Mesendoderm (in vitro differentiated cells): ENCODE measurements at regions not wholly inside any gene's neighbourhood (a gene's known extent, or its start where the extent isn't known, plus 50 kb on each side); places are given as distances from the start of the nearest gene placed in this dataset.
"Not testable (repeated sequence)": the region's sequence is repeated elsewhere in the genome, so short reads cannot be mapped to it uniquely, and the experiment has no call there.

Experiments
- DNase-seq: peaks from one replicate; pipeline ENCODE4 v3.0.0; 2013
- H2AK5ac ChIP-seq: 2 replicates; pipeline ENCODE4 v1.6.1; 2013; ENCODE audit warnings: low read length, inconsistent platforms
- H2BK120ac ChIP-seq: 2 replicates; pipeline ENCODE4 v1.6.1; 2013; ENCODE audit warnings: low read depth, mild to moderate bottlenecking, low read length, moderate library complexity, mixed read lengths
- H2BK15ac ChIP-seq: replicated peaks from 2 replicates; pipeline ENCODE4 v1.6.1; 2013; ENCODE audit warnings: low read depth, mild to moderate bottlenecking, moderate library complexity
- H2BK5ac ChIP-seq: 2 replicates; pipeline ENCODE4 v1.6.1; 2013; ENCODE audit warnings: low read length, inconsistent platforms
- H3K18ac ChIP-seq: 2 replicates; pipeline ENCODE4 v1.6.1; 2013; ENCODE audit warnings: mild to moderate bottlenecking, low read length, mixed read lengths
- H3K23ac ChIP-seq: one replicate; pipeline ENCODE4 v1.6.1; 2013; ENCODE audit warnings: low read length
- H3K27ac ChIP-seq: 2 replicates; pipeline ENCODE4 v1.5.1; 2013; ENCODE audit warnings: low read depth, mild to moderate bottlenecking, inconsistent platforms, low read length, moderate library complexity
- H3K27me3 ChIP-seq: 2 replicates; pipeline ENCODE4 v1.6.1; 2013; ENCODE audit warnings: low read length, control low read depth, mild to moderate bottlenecking, inconsistent platforms; ENCODE audit not compliant: insufficient read depth, poor library complexity
- H3K36me3 ChIP-seq: 2 replicates; pipeline ENCODE4 v1.6.1; 2013; ENCODE audit warnings: low read length, inconsistent platforms; ENCODE audit not compliant: control insufficient read depth, insufficient read depth
- H3K4ac ChIP-seq: one replicate; pipeline ENCODE4 v1.6.1; 2013; ENCODE audit warnings: low read depth, mild to moderate bottlenecking, low read length, moderate library complexity
- H3K4me1 ChIP-seq: 2 replicates; pipeline ENCODE4 v1.6.1; 2013; ENCODE audit warnings: low read depth, low read length, inconsistent platforms; ENCODE audit not compliant: control insufficient read depth
- H3K4me2 ChIP-seq: 2 replicates; pipeline ENCODE4 v1.6.1; 2013; ENCODE audit warnings: low read length
- H3K4me3 ChIP-seq: 2 replicates; pipeline ENCODE4 v1.5.1; 2013; ENCODE audit warnings: mild to moderate bottlenecking, low read length
- H3K56ac ChIP-seq: one replicate; pipeline ENCODE4 v1.6.1; 2013; ENCODE audit warnings: low read length
- H3K79me1 ChIP-seq: 2 replicates; pipeline ENCODE4 v1.6.1; 2013; ENCODE audit warnings: low read length, inconsistent platforms
- H3K79me2 ChIP-seq: 2 replicates; pipeline ENCODE4 v1.6.1; 2013; ENCODE audit warnings: mild to moderate bottlenecking, low read length; ENCODE audit not compliant: control insufficient read depth, insufficient read depth
- H3K9ac ChIP-seq: 2 replicates; pipeline ENCODE4 v1.6.1; 2013; ENCODE audit warnings: low read length, inconsistent platforms
- H4K5ac ChIP-seq: one replicate; pipeline ENCODE4 v1.6.1; 2013; ENCODE audit warnings: low read length
- H4K8ac ChIP-seq: one replicate; pipeline ENCODE4 v1.6.1; 2013; ENCODE audit warnings: low read depth, mild to moderate bottlenecking, control low read depth, low read length, moderate library complexity
- WGBS: extraction: QIAGEN DNeasy Blood & Tissue Kit; methylation state at CpG from one replicate; pipeline ENCODE4 v1.1.7; 2013; ENCODE audit warnings: low lambda C conversion rate, missing lambda C conversion rate; ENCODE audit not compliant: insufficient coverage; ENCODE audit errors: extremely low coverage; 5-methylcytosine and 5-hydroxymethylcytosine counted together

DNA sequence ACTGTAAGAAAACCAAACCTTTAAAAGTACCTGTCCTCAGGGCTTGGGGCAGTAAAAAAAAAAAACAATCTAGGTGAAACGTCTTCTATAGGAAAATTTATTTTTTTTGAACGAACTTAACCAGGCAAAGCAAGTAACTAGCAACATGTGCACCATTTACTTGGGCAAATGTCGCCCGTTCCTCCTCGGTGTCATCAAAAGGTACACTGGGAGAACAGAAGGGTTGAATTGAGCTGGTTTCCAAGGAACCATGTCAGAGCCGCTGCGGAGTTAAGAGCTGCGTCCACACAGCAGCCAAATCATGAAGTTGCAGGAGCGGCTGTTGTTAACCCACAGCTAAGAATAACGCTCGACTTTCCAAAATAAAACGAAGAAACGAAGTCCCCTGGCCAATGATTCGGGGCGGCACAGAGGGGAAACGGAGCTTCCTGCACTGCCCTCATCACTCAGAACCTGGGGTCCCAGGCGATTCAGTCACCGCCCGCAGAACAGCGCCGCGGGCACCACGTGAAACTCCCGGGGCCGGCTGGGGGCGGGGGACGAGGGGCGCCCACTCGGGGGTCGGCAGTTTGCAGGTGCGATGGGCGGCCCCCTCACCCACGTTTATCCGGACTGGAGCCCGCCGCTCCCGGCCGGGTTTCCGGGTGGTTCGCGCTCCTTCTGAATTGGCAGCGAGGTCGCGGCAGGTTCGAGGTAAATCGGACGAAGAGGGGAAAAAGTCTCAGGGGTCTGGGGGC lies 53.6 kb upstream of the PLGLB1 start:
- H2AK5ac ChIP-seq, H3K4me3 ChIP-seq, H2BK120ac ChIP-seq, H3K27ac ChIP-seq, H3K36me3 ChIP-seq, H2BK15ac ChIP-seq, H3K23ac ChIP-seq, H3K4me2 ChIP-seq, H4K5ac ChIP-seq, H3K18ac ChIP-seq, H3K79me1 ChIP-seq, H3K27me3 ChIP-seq, H2BK5ac ChIP-seq, H3K4me1 ChIP-seq, H3K79me2 ChIP-seq, H4K8ac ChIP-seq: not testable (repeated sequence)
- DNase-seq = peak; percentile 5
- H3K4ac ChIP-seq = peak overlapping the region; percentile 16
- peak overlapping the region; percentile 34 for H3K9ac ChIP-seq
- WGBS = no CpG with 5 or more reads among the region's 47 CpGs
- peak overlapping the region; percentile 49 for H3K56ac ChIP-seq

DNA sequence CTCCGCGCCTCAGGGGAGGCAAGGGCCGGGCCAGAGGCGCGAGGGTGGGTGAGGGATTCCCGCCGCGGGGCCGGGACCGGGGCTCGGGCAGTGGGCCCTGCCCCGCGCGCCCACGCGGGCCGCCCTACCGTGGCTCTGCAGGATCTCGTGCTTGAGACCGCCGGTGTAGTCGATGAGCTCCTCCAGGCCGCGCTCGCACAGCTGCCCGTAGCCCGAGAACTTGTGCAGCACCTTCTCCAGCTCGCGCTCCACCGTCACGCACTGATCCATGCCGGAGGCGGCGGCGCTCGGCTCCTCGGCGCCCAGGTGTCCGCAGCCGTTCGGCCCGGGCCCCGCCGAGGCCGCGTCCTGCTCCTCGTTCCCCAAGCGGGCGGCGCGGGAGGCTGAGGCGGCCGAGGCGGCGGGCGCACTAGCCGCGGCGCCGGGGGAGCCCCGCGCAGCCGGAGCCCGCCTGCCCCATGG lies 54.2 kb upstream of the PLGLB1 start:
- peak overlapping the region; percentile 62 for H3K27ac ChIP-seq

DNA sequence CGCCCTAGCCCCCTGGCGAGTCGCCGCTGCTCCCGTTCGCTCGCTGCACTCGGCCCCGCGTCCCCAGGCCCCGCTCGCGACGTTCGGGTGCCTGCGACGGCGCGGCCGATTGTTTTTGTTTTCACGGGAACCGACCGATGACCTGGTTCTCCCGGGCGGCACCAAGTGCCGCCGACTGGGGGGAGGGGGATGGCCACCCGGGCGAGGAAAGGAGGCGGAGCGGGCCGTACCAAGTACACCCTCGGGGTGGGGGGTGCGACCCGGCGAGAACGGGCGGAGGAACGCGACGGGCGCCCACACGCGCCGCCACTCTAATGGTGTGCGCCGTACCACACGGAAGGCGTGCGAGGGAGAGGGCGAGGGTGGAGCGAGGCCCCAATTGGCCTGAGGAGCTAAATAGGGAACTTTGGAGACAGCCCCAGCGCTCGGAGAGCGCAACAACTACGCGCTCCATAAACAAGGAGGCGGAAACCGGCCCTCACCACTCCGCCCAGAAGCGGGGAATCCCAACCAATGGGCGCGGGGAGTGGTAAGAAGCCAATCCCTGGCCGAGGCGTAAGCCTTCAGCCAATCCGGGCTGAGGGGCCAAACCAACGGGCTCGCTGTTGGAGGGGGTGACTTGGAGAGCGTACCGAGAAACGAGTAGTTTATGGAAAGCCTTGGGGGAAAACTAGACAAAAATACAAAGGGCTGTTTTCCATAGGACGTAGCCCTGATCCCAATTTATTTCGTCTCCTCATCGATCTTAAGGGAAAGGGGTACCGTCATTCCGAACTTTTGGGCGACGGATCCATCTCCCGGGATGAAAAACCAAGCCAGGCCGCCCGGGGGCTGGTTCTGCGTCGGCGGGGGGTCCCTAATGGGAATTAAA lies 54.8 kb upstream of the PLGLB1 start:
- H3K4me3 ChIP-seq, H3K36me3 ChIP-seq, H2BK5ac ChIP-seq: not testable (repeated sequence)

More for the DNA sequence above, 54.2 kb upstream of the PLGLB1 start:
- H4K5ac ChIP-seq, H3K4me1 ChIP-seq, H3K27me3 ChIP-seq, H2BK15ac ChIP-seq, H3K4me2 ChIP-seq, H2BK120ac ChIP-seq, H3K79me2 ChIP-seq, H2AK5ac ChIP-seq, H3K36me3 ChIP-seq, H4K8ac ChIP-seq, H3K23ac ChIP-seq, H3K79me1 ChIP-seq, H2BK5ac ChIP-seq: not testable (repeated sequence)
- no CpG with 5 or more reads among the region's 64 CpGs for WGBS
- H3K18ac ChIP-seq = peak overlapping the region; percentile 39
- peak overlapping the region; percentile 85 for H3K56ac ChIP-seq
- peak overlapping the region; percentile 16 for H3K4ac ChIP-seq
- peak; percentile 48 for DNase-seq
- peak overlapping the region; percentile 32 for H3K4me3 ChIP-seq
- H3K9ac ChIP-seq = peak overlapping the region; percentile 63

DNA sequence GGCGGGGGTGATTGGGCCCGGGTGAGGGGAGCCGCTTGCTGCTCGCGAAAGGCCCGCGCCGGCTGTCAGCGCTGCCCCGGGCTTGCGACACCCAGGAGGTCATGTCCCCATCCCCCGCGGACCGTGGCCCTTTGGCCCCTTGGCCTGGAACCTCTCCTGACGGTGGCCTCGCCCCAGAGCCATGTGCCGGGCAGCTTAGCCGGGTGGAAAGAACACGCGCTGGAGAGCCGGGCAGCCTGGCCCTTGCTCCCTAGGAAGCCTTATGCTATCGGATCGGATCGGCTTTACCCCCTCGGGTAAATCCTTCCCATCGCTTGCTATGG lies 55.4 kb upstream of the PLGLB1 start:
- not testable (repeated sequence) for H3K9ac ChIP-seq, H3K27me3 ChIP-seq, H3K4me1 ChIP-seq, H3K18ac ChIP-seq, H2AK5ac ChIP-seq, DNase-seq, H3K4me3 ChIP-seq, H3K36me3 ChIP-seq, H3K4ac ChIP-seq, H3K4me2 ChIP-seq, H3K79me1 ChIP-seq, H2BK15ac ChIP-seq, H3K79me2 ChIP-seq, H3K23ac ChIP-seq, H3K56ac ChIP-seq, H3K27ac ChIP-seq, H2BK5ac ChIP-seq, H4K5ac ChIP-seq, H4K8ac ChIP-seq, H2BK120ac ChIP-seq
- WGBS = no CpG with 5 or more reads among the region's 26 CpGs

More for the DNA sequence above, 54.8 kb upstream of the PLGLB1 start:
- not testable (repeated sequence) for H2AK5ac ChIP-seq, H4K5ac ChIP-seq, H3K4me2 ChIP-seq, H3K4ac ChIP-seq, H3K79me2 ChIP-seq, H3K23ac ChIP-seq, H3K79me1 ChIP-seq, H2BK15ac ChIP-seq, H3K27me3 ChIP-seq, H2BK120ac ChIP-seq, H4K8ac ChIP-seq, H3K4me1 ChIP-seq
- Histone ChIP-seq H3K27ac (peak overlapping the region; percentile 62), H3K9ac (peak overlapping the region; percentile 63), H3K56ac (peak overlapping the region; percentile 85), H3K18ac (peak overlapping the region; percentile 39)
- WGBS = no CpG with 5 or more reads among the region's 84 CpGs
- peak; percentile 90 for DNase-seq

DNA sequence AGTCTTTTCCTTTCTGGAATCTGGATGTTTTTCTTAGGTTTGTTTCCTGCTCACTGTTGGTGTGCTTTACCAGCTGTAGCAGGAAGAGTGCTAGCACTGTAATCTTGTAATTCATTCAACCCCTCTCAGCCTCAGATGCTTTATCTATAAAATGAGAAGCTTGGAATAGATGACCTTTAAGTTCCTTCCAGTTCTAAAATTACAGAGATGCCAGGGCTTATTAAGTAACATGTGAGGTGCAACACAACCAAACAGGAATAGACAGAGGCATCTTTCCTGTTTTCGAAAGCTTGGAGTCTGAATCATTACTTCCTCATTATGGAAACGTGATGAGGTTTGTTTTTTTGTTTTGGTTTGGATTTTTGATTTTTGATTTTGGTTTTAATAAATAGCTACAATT lies 60.1 kb upstream of the PLGLB1 start:
- H3K23ac ChIP-seq, H3K4ac ChIP-seq: not testable (repeated sequence)

More for the DNA sequence above, 60.1 kb upstream of the PLGLB1 start:
- not testable (repeated sequence) for H2BK120ac ChIP-seq, H3K27me3 ChIP-seq, H3K4me3 ChIP-seq, H3K4me2 ChIP-seq, H2BK5ac ChIP-seq, H3K9ac ChIP-seq, H3K56ac ChIP-seq, H4K8ac ChIP-seq, H4K5ac ChIP-seq, DNase-seq, H2BK15ac ChIP-seq, H2AK5ac ChIP-seq, H3K27ac ChIP-seq, H3K4me1 ChIP-seq, H3K79me2 ChIP-seq, H3K79me1 ChIP-seq, H3K36me3 ChIP-seq, H3K18ac ChIP-seq
- WGBS = no CpG with 5 or more reads among the region's 2 CpGs
